Suprapubic skin (tissue), 3 donors: ENCODE measurements at regions not wholly inside any gene's neighbourhood (a gene's known extent, or its start where the extent isn't known, plus 50 kb on each side); places are given as distances from the start of the nearest gene placed in this dataset.
"Not testable (repeated sequence)": the region's sequence is repeated elsewhere in the genome, so short reads cannot be mapped to it uniquely, and the experiment has no call there.

Source experiments
- EP300 ChIP-seq: sonication (generic); formaldehyde crosslinking; IDR thresholded peaks from one replicate; pipeline ENCODE4 v1.6.1; 2017; ENCODE audit warnings: antibody characterized with exemption
- POLR2A ChIP-seq, 2 donors: fragments of 450-650 bp; IDR thresholded peaks; one replicate each; pipeline ENCODE4 v1.6.1; 2017; ENCODE audit warnings: antibody characterized with exemption in 2 of 2, mild to moderate bottlenecking in 2 of 2, moderate library complexity in 2 of 2
- TF ChIP-seq, protein P1 (sequence below), 2 donors: fragments of 200-600 bp in 1 of 2; fragments of 450-650 bp in 1 of 2; sonication (generic) in 1 of 2; IDR thresholded peaks; one replicate each; pipeline ENCODE4 v1.5.1; 2016 to 2019; ENCODE audit warnings: antibody characterized with exemption in 2 of 2, mild to moderate bottlenecking in 1 of 2, moderate library complexity in 1 of 2

GRCh38 chr7:51900755-51901488 lies 584.3 kb upstream of the COBL start:
- TF ChIP-seq POLR2A (IDR thresholded peaks at IDR 0.05); EP300: not testable (repeated sequence)
- TF ChIP-seq, protein P1, sequence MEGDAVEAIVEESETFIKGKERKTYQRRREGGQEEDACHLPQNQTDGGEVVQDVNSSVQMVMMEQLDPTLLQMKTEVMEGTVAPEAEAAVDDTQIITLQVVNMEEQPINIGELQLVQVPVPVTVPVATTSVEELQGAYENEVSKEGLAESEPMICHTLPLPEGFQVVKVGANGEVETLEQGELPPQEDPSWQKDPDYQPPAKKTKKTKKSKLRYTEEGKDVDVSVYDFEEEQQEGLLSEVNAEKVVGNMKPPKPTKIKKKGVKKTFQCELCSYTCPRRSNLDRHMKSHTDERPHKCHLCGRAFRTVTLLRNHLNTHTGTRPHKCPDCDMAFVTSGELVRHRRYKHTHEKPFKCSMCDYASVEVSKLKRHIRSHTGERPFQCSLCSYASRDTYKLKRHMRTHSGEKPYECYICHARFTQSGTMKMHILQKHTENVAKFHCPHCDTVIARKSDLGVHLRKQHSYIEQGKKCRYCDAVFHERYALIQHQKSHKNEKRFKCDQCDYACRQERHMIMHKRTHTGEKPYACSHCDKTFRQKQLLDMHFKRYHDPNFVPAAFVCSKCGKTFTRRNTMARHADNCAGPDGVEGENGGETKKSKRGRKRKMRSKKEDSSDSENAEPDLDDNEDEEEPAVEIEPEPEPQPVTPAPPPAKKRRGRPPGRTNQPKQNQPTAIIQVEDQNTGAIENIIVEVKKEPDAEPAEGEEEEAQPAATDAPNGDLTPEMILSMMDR (IDR thresholded peaks at IDR 0.05) = not testable (repeated sequence)
